Cardiac muscle cell (in vitro differentiated cells and primary cell): ENCODE measurements at regions not wholly inside any gene's neighbourhood (a gene's known extent, or its start where the extent isn't known, plus 50 kb on each side); places are given as distances from the start of the nearest gene placed in this dataset.

Experiments
- DNase-seq, 2 donors: peaks; one replicate each; pipeline versions ENCODE4 v3.0.0 to v3.0.0-alpha.2; 2010 to 2017; ENCODE audit warnings: low read depth in 1 of 2, low spot score in 1 of 2
- H3K27ac ChIP-seq: fragments of 200-600 bp; sonication (generic); 2 replicates; pipeline ENCODE4 v1.5.1; 2016
- H3K27me3 ChIP-seq: fragments of 200-600 bp; sonication (generic); 2 replicates; pipeline ENCODE4 v1.6.0; 2016; ENCODE audit warnings: control low read depth
- H3K36me3 ChIP-seq: fragments of 200-600 bp; sonication (generic); 2 replicates; pipeline ENCODE4 v1.5.1; 2016; ENCODE audit warnings: control low read depth
- H3K4me1 ChIP-seq: fragments of 200-600 bp; sonication (generic); 2 replicates; pipeline ENCODE4 v1.8.1; 2017; ENCODE audit warnings: low read depth, mild to moderate bottlenecking, mixed run types
- H3K4me3 ChIP-seq: fragments of 200-600 bp; sonication (generic); 2 replicates; pipeline ENCODE4 v1.5.1; 2016; ENCODE audit warnings: mild to moderate bottlenecking
- H3K9me3 ChIP-seq: fragments of 200-600 bp; sonication (generic); 2 replicates; pipeline ENCODE4 v1.5.1; 2017; ENCODE audit warnings: low read depth, mild to moderate bottlenecking, control low read depth
- CTCF ChIP-seq: IDR thresholded peaks from 2 replicates; pipeline ENCODE4 v1.5.1; 2012; ENCODE audit warnings: low read depth, mild to moderate bottlenecking, low read length

GRCh38 chr4:138706201-138706600 lies 309.4 kb upstream of the NOCT start:
- Histone ChIP-seq H3K4me3 (no peak overlapping the region), H3K27me3 (no peaks in the 10 kb centered on the region), H3K4me1 (no peaks in the 10 kb centered on the region), H3K27ac (no peak overlapping the region), H3K36me3 (no peaks in the 10 kb centered on the region), H3K9me3 (no peaks in the 10 kb centered on the region)
- no peak for DNase-seq
- TF ChIP-seq CTCF = no peak

GRCh38 chr4:138702190-138702824 lies 313.3 kb upstream of the NOCT start:
- no peak for TF ChIP-seq CTCF
- H3K4me3 ChIP-seq = no peak overlapping the region
- peaks cover 8% of the 10 kb centered on the region for H3K4me1 ChIP-seq
- DNase-seq = no peak
- H3K9me3 ChIP-seq = no peaks in the 10 kb centered on the region
- no peaks in the 10 kb centered on the region for H3K36me3 ChIP-seq
- H3K27me3 ChIP-seq = no peaks in the 10 kb centered on the region
- no peak overlapping the region for H3K27ac ChIP-seq

- TF ChIP-seq CTCF = no peak
Measured at GRCh38 chr4:138698641-138699040, 316.9 kb upstream of the NOCT start.

GRCh38 chr4:138697851-138698250 lies 317.7 kb upstream of the NOCT start:
- Histone ChIP-seq H3K36me3 (no peaks in the 10 kb centered on the region), H3K9me3 (no peaks in the 10 kb centered on the region), H3K4me3 (no peak overlapping the region), H3K27ac (no peak overlapping the region), H3K27me3 (no peaks in the 10 kb centered on the region), H3K4me1 (peaks cover 21% of the 10 kb centered on the region)
- peak in 1 of 2 donors; percentile 60 for DNase-seq
- no peak for TF ChIP-seq CTCF

More at GRCh38 chr4:138698641-138699040, 316.9 kb upstream of the NOCT start:
- H3K4me1 ChIP-seq = peaks cover 21% of the 10 kb centered on the region
- H3K27me3 ChIP-seq = no peaks in the 10 kb centered on the region
- no peaks in the 10 kb centered on the region for H3K36me3 ChIP-seq
- no peak for DNase-seq
- no peaks in the 10 kb centered on the region for H3K9me3 ChIP-seq
- H3K4me3 ChIP-seq = no peak overlapping the region
- no peak overlapping the region for H3K27ac ChIP-seq

GRCh38 chr4:138696771-138697170 lies 318.8 kb upstream of the NOCT start:
- Histone ChIP-seq H3K9me3 (no peaks in the 10 kb centered on the region), H3K27me3 (no peaks in the 10 kb centered on the region), H3K4me1 (peaks cover 21% of the 10 kb centered on the region), H3K36me3 (no peaks in the 10 kb centered on the region), H3K4me3 (no peak overlapping the region), H3K27ac (no peak overlapping the region)
- DNase-seq = no peak
- no peak for TF ChIP-seq CTCF
